NCI-H510A (cell line): ENCODE measurements at regions not wholly inside any gene's neighbourhood (a gene's known extent, or its start where the extent isn't known, plus 50 kb on each side); places are given as distances from the start of the nearest gene placed in this dataset.
"Not testable (repeated sequence)": the region's sequence is repeated elsewhere in the genome, so short reads cannot be mapped to it uniquely, and the experiment has no call there.

Experiments used
- DNase-seq: peaks from one replicate; lab custom pipeline; 2025; lab: John Stamatoyannopoulos, UW

GRCh38 chr5:13045897-13046551 is 898.5 kb downstream of the DNAH5 start:
- DNase-seq = no peak

- DNase-seq = no peak
These were observed 910.4 kb downstream of the DNAH5 start for GRCh38 chr5:13034061-13034460.

- DNase-seq = no peak
These were observed 915.3 kb downstream of the DNAH5 start for GRCh38 chr5:13029211-13029610.

DNA sequence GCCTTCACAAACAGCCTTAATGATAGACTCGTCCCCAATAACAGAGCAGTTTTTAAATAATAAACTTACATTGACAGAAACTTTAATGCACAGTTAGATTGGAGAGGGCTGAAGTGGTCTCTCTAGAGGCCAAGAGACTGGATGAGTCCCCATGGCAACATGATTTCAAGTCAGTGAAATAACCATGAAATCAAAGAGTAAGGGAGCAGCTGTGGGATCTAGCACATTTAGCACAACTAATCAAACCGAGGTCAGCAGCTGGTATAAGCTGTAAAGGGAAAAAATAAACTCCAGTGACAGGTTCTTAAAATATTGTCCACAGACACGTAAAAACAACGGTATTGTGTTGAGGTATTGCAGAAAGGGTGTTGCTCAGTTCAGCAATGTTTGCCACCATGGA is 916.6 kb downstream of the DNAH5 start:
- DNase-seq = no peak

- DNase-seq = no peak
These were observed 924.8 kb downstream of the DNAH5 start for GRCh38 chr5:13019729-13020128.

- no peak for DNase-seq
These were observed 941.0 kb downstream of the DNAH5 start for GRCh38 chr5:13003457-13003856.

- DNase-seq = no peak
These were observed 944.8 kb downstream of the DNAH5 start for GRCh38 chr5:12999667-13000066.

GRCh38 chr5:12985142-12985541 is 959.3 kb downstream of the DNAH5 start:
- DNase-seq = no peak

- no peak for DNase-seq
These were observed 969.6 kb downstream of the DNAH5 start for GRCh38 chr5:12974856-12975255.

DNA sequence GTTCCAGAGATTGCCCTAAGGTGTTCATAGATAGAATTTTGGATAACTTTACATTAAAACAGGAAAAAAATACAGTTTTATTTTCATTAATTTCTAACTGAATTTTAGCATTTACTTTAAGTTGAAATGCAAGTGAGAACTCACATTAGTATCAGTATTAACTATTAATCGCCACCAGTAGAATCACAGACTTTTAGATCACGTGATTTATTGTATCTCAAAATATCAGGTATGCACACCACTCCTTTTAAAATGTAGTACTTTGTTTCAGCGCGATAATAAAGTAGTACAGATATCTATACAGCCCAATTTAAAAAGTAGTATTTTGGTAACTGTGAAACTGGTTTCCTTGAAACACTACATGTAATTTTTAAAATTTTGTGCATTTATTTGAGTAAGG is 978.7 kb downstream of the DNAH5 start:
- DNase-seq = no peak

DNA sequence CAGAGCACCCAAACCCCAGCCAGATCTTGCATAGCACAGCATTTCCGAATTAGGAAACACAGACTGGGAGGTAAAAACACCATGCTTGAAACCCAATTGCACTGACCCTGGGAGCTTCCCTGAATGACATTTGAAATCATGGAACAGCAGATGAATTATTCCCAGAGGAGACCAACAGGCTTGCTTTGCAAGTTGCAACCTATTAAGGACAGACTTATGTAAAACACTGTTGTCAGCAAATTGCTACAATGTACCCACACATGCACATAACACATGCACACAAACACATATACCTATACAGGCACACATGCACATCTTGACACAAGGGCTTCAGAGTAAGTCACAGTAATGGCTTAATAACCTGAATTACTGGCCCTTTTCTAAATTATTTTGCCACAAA is 984.8 kb downstream of the DNAH5 start:
- no peak for DNase-seq

DNA sequence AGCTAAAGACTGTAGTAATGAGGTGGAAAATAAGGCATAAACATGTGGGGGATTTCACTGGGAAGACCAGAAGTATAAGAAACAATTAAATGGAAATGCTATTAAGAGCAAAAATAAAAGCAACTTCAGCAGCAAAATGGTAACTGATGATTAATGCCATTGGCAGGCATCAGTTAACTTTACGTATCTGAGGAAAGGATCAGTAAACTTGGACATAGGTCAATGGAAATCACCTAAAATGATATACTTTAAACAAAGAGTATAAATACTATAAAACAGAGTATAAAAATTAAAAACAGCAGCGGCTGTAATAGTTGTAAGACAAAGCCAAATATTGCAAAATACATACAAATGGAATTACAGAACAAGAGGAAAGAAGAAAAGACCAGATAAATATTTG is 992.1 kb downstream of the DNAH5 start:
- no peak for DNase-seq

DNA sequence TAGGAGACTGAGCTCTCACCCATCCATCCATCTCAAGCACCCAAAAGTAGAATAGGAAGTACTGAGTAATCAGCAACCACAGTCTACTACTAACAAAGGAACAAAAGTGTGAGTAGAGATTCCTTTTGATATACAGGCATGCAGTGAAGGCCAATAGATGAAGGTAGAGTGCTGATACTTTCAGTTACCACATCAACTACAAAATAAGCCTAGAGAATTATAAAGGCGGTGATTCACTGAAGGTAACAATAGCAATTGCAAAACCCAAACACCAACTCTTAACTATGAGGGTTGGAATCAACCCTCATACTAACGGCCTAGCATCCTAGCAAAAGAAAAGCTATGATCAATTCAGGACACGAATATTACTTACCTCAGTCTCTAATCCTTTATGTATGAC is 992.6 kb downstream of the DNAH5 start:
- DNase-seq = no peak

DNA sequence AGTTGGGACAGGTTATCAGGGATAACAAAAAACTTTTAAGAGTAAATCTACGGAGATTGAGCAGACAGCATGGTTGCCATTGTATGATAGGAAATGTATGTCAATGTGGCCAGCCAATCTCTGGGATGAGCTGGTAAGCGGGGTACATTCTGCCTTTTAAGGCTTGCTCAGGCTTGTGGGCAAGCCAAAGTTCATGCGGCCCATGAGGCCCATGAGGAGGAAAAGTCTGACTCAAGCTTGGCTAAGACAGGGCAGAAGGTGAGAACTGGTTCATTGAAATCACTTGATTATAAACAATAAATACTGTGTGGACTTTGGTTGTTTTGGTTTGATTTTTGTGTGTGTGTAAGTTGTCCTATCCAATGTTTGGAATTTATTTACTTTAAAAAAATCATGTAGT is 997.1 kb downstream of the DNAH5 start:
- DNase-seq = no peak

- not testable (repeated sequence) for DNase-seq
These were observed 999.0 kb downstream of the DNAH5 start for GRCh38 chr5:12945477-12945876.

DNA sequence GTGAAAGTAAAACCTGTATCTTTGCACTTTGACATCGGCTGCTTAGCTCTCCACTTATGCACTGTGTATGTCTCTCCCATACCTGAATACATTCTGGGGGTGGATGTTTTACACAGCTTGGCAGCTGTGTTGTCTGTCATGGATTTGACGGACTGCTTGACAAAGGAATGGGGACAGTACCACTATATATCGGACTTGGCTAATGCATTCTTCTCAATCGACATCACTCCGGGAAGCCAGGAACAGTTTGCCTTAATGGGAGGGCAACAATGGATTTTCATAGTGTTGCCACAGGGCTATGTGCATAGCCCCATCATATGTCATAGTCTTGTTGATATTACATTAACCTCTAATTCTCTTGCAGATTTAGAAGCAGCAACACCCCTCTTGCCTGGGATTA is 1008.3 kb downstream of the DNAH5 start:
- DNase-seq = no peak

DNA sequence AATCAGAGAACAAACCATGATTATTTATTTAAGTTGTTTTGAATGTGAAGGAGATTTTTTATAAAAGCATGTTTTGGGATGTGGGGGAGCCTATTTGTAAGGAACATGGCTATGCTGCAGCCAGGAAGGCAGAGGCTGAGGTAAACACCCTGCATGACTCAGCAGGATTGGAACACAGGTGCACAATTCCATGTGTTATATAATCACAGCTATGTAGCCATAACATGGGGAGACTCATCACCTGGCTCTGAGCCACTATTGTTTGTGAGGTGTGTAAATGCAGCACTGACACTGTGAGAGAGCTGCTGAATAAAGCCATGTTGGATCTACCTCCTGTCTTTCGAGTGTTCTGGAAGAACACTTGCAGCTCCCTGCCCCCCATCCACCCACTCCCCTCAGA is 1009.8 kb downstream of the DNAH5 start:
- DNase-seq = peak; percentile 44

DNA sequence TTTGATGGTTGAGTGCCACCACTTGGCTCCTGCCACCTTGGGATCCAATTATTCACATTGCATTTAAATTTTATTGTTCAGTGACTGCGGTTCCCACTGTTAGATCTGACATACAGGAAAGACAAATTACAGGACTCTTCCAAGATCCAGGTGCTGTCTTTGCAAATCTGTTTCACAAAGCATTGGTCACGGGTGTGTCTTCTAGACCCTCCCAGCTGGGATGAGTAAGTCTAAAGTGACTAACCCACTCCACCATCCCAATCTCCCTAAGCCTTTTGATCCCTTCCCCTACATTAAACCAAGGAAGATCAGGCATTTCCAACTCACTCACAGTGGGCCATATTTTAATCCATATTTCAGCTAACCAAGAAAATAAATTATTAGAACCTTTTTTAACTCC is 1016.3 kb upstream of the CTNND2 start:
- DNase-seq = no peak

GRCh38 chr5:12911156-12911555 is 1006.9 kb upstream of the CTNND2 start:
- no peak for DNase-seq

GRCh38 chr5:12910641-12911040 is 1006.4 kb upstream of the CTNND2 start:
- DNase-seq = no peak

GRCh38 chr5:12902611-12903010 is 998.4 kb upstream of the CTNND2 start:
- no peak for DNase-seq

DNA sequence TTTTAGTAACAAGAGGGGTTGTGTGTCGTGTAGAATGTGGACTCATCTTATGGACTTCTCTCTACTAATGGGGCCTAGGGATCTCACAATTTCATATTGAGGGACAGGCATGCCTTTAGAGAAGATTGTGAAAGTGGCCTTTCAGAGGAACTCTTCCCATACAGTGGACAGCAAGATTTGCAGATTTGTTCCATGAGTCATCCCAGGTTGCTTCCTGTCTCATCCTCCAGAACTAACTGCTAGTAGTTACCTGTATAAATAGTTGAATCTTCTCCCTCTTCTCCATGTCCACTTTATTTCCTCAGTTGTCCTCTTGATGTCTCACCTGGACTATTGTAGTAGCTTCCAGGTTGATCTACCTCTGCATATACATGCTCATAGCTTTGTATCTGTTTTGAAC is 997.5 kb upstream of the CTNND2 start:
- DNase-seq = no peak

- DNase-seq = no peak
These were observed 991.8 kb upstream of the CTNND2 start for GRCh38 chr5:12896086-12896485.

GRCh38 chr5:12885018-12885417 is 980.8 kb upstream of the CTNND2 start:
- no peak for DNase-seq

GRCh38 chr5:12883395-12883794 is 979.1 kb upstream of the CTNND2 start:
- DNase-seq = no peak
